GM12878 (cell line): ENCODE measurements at regions not wholly inside any gene's neighbourhood (a gene's known extent, or its start where the extent isn't known, plus 50 kb on each side); places are given as distances from the start of the nearest gene placed in this dataset.
A peak's percentile ranks its signal among the peaks of the same experiment; 100 is the strongest.

Source experiments
- ATAC-seq: fragments of 200-7000 bp; cut with Tn5 transposase; 3 replicates; pipeline ENCODE4 v1.9.1; 2020; ENCODE audit warnings: mild to moderate bottlenecking, moderate library complexity
- BruUV-seq: library from RNA; stranded (reverse); fragments of 400-500 nt; replicated peaks from 2 replicates; lab custom pipeline; 2021; lab: Mats Ljungman, UMichigan
- CTCF ChIA-PET: fragments of 300-600 bp; sonication (Branson Sonifier 250); formaldehyde crosslinking; extraction: SDS; loops from one replicate; lab custom pipeline; 2021; ENCODE audit warnings: inconsistent platforms; lab: Yijun Ruan, JAX
- POLR2A ChIA-PET: fragments of 350-600 bp; formaldehyde crosslinking; extraction: SDS; loops from one replicate; lab custom pipeline; 2021; ENCODE audit warnings: inconsistent platforms; lab: Charles Lee
- RAD21 ChIA-PET: fragments of 300-600 bp; sonication (Branson Sonifier 250); formaldehyde crosslinking; loops from one replicate; lab custom pipeline; 2023; ENCODE audit warnings: antibody characterized with exemption; ENCODE audit not compliant: unreplicated experiment; lab: Charles Lee
- SMC1A ChIA-PET: fragments of 300-600 bp; sonication (Branson Sonifier 250); formaldehyde crosslinking; loops from one replicate; lab custom pipeline; 2023; ENCODE audit not compliant: unreplicated experiment, uncharacterized antibody; lab: Charles Lee
- DNase-seq: peaks from one replicate; pipeline ENCODE4 v3.0.0-alpha.2; 2011; ENCODE audit warnings: low read depth, low spot score
- FAIRE-seq: peaks from 3 replicates; lab custom pipeline; 2011; peaks lifted over from hg19 to GRCh38; lab: Jason Lieb, UNC
- H2AFZ ChIP-seq: 2 replicates; pipeline ENCODE4 v1.6.0; 2011; ENCODE audit warnings: low read depth, low read length, control low read depth; ENCODE audit not compliant: control insufficient read depth
- H3K27ac ChIP-seq: 2 replicates; pipeline ENCODE4 v1.5.1; 2011; ENCODE audit warnings: control low read depth; ENCODE audit not compliant: control insufficient read depth, insufficient read depth
- H3K27me3 ChIP-seq, 2 experiments: replicated peaks in 1 of 2; 2 replicates each; pipeline versions ENCODE4 v1.6.0 to v1.6.1; 2011; ENCODE audit warnings: low read length in 1 of 2; ENCODE audit not compliant: control insufficient read depth in 2 of 2, insufficient read depth in 2 of 2
- H3K36me3 ChIP-seq, 2 experiments: 2 replicates each; pipeline ENCODE4 v1.5.1; 2011; ENCODE audit warnings: low read length in 1 of 2; ENCODE audit not compliant: control insufficient read depth in 2 of 2, insufficient read depth in 2 of 2
- H3K4me1 ChIP-seq: 2 replicates; pipeline ENCODE4 v1.6.1; 2011; ENCODE audit warnings: mild to moderate bottlenecking, low read length, moderate library complexity, mixed read lengths; ENCODE audit not compliant: control insufficient read depth, insufficient read depth
- H3K4me2 ChIP-seq: 2 replicates; pipeline ENCODE4 v1.6.0; 2011; ENCODE audit warnings: control low read depth; ENCODE audit not compliant: control insufficient read depth, insufficient read depth
- H3K4me3 ChIP-seq: fragments of 200-600 bp; sonication (generic); 2 replicates; pipeline ENCODE4 v1.5.1; 2016
- H3K79me2 ChIP-seq: 2 replicates; pipeline ENCODE4 v1.6.0; 2011; ENCODE audit warnings: low read length; ENCODE audit not compliant: control insufficient read depth, insufficient read depth
- H3K9ac ChIP-seq: 2 replicates; pipeline ENCODE4 v1.8.0; 2011; ENCODE audit warnings: low read length, control low read depth, mixed read lengths; ENCODE audit not compliant: control insufficient read depth, insufficient read depth
- H3K9me3 ChIP-seq: replicated peaks from 3 replicates; pipeline ENCODE4 v1.5.1; 2011; ENCODE audit warnings: mild to moderate bottlenecking, low read length; ENCODE audit not compliant: control insufficient read depth, insufficient read depth
- H4K20me1 ChIP-seq: 2 replicates; pipeline ENCODE4 v1.6.0; 2011; ENCODE audit not compliant: control insufficient read depth, insufficient read depth
- E4F1 ChIP-seq: fragments of 450-650 bp; IDR thresholded peaks from 2 replicates; pipeline ENCODE4 v1.6.1; 2018; ENCODE audit warnings: borderline replicate concordance, mild to moderate bottlenecking; ENCODE audit not compliant: partially characterized antibody
- ESRRA ChIP-seq: IDR thresholded peaks from 2 replicates; pipeline ENCODE4 v1.6.1; 2012; ENCODE audit warnings: mild to moderate bottlenecking, low read length, improper control_type of control experiment
- ETV6 ChIP-seq, 2 experiments: fragments of 450-650 bp in 1 of 2; IDR thresholded peaks in 1 of 2; conservative IDR thresholded peaks in 1 of 2; 2 replicates each; pipeline ENCODE4 v1.6.1; 2014; ENCODE audit warnings: antibody characterized with exemption in 1 of 2, borderline replicate concordance in 1 of 2, low read depth in 1 of 2, mild to moderate bottlenecking in 1 of 2, moderate library complexity in 1 of 2
- KLF5 ChIP-seq: fragments of 450-650 bp; IDR thresholded peaks from 2 replicates; pipeline ENCODE4 v1.6.1; 2014; ENCODE audit warnings: mild to moderate bottlenecking; ENCODE audit not compliant: partially characterized antibody
- PAX8 ChIP-seq: fragments of 450-650 bp; IDR thresholded peaks from 2 replicates; pipeline ENCODE4 v1.6.1; 2017; ENCODE audit warnings: mild to moderate bottlenecking, moderate library complexity
- RAD21 ChIP-seq: IDR thresholded peaks from 2 replicates; pipeline ENCODE4 v1.6.1; 2011; ENCODE audit warnings: mild to moderate bottlenecking, low read depth, low read length, moderate library complexity; ENCODE audit not compliant: insufficient read depth
- ZZZ3 ChIP-seq: IDR thresholded peaks from 2 replicates; pipeline ENCODE4 v1.6.1; 2011; ENCODE audit warnings: low read depth; ENCODE audit not compliant: control insufficient read depth, insufficient read length
- WGBS: methylation state at CpG from one replicate; pipeline ENCODE4 v1.1.6; 2016; ENCODE audit warnings: low lambda C conversion rate; ENCODE audit not compliant: insufficient replicate concordance, insufficient coverage; ENCODE audit errors: missing lambda C conversion rate; 5-methylcytosine and 5-hydroxymethylcytosine counted together
- in situ Hi-C: fragments of 300-500 bp; cut with MboI; formaldehyde crosslinking; loops from 9 replicates; pipeline ENCODE4 v1.14.3; 2018; ENCODE audit warnings: mixed read lengths
- intact Hi-C: fragments of 100-400 bp; cut with micrococcal nuclease; formaldehyde crosslinking; loops from one replicate; pipeline ENCODE4 v1.14.2; 2022; ENCODE audit not compliant: unreplicated experiment

- CTCF ChIA-PET: no interaction called here
- no peak for DNase-seq
- Histone ChIP-seq H3K36me3 (no peaks in the 10 kb centered on the region), H3K27me3 (no peaks in the 10 kb centered on the region), H3K4me1 (no peaks in the 10 kb centered on the region), H3K4me3 (no peak overlapping the region), H3K27ac (no peak overlapping the region), H3K4me2 (no peak overlapping the region), H2AFZ (no peak overlapping the region), H3K9me3 (no peaks in the 10 kb centered on the region), H3K79me2 (no peaks in the 10 kb centered on the region), H4K20me1 (no peaks in the 10 kb centered on the region), H3K9ac (no peak overlapping the region)
- intact Hi-C loops: no loop called here
- no TSS peak for BruUV-seq
- POLR2A ChIA-PET: no interaction called here
- 64% methylated on average over 3 of the region's 3 CpGs for WGBS
- RAD21 ChIA-PET: no interaction called here
- no peak for TF ChIP-seq PAX8
- no peak for TF ChIP-seq KLF5
- SMC1A ChIA-PET: no interaction called here
- ATAC-seq: peak; percentile 24; the same call in 2 of the 3 replicates
- FAIRE-seq: peak; percentile 72
- in situ Hi-C loops: no loop called here
These were observed 78.0 kb upstream of the CPEB2 start for GRCh38 chr4:14924076-14924811.

GRCh38 chr4:14924812-14925344, 77.4 kb upstream of the CPEB2 start:
- no peak for TF ChIP-seq ESRRA
- no peak for TF ChIP-seq ETV6 (conservative IDR thresholded peaks at IDR 0.05 in 1 of 2, IDR thresholded peaks at IDR 0.05 in 1 of 2; ENCODE audit: borderline replicate concordance in 1 of 2, low read depth in 1 of 2)
- no peak for TF ChIP-seq E4F1
- TF ChIP-seq ZZZ3: no peak
- TF ChIP-seq RAD21: no peak
- no peaks in the 10 kb centered on the region for H3K27me3 ChIP-seq
- no peak for FAIRE-seq
- no peak overlapping the region for H2AFZ ChIP-seq
- H3K79me2 ChIP-seq: no peaks in the 10 kb centered on the region
- H3K36me3 ChIP-seq: no peaks in the 10 kb centered on the region
- no peak for DNase-seq
- ATAC-seq: peak; percentile 49
- no peaks in the 10 kb centered on the region for H4K20me1 ChIP-seq
- ChIA-PET RAD21 (no interaction called here), SMC1A (no interaction called here), POLR2A (no interaction called here), CTCF (no interaction called here)
- no peaks in the 10 kb centered on the region for H3K4me1 ChIP-seq
- H3K4me3 ChIP-seq: no peak overlapping the region
- H3K9ac ChIP-seq: no peak overlapping the region
- no peaks in the 10 kb centered on the region for H3K9me3 ChIP-seq
- no TSS peak for BruUV-seq
- in situ Hi-C loops (no loop called here), intact Hi-C loops (no loop called here)
- no peak overlapping the region for H3K4me2 ChIP-seq
- WGBS: 33% methylated on average over 3 of the region's 3 CpGs
- H3K27ac ChIP-seq: no peak overlapping the region
